ENCODE measurements at regions not wholly inside any gene's neighbourhood (a gene's known extent, or its start where the extent isn't known, plus 50 kb on each side); places are given as distances from the start of the nearest gene placed in this dataset.
"Not testable (repeated sequence)": the region's sequence is repeated elsewhere in the genome, so short reads cannot be mapped to it uniquely, and the experiment has no call there.

GRCh38 chr16:75969120-75969519 is 242.8 kb upstream of the CPHXL start:
- TF ChIP-seq CTCF (IDR thresholded peaks at IDR 0.05); REST (IDR thresholded peaks at IDR 0.05; ENCODE audit: insufficient read depth in 1 of 2, low read depth in 2 of 2, low read length in 1 of 2); POLR2AphosphoS5 (IDR thresholded peaks at IDR 0.05; ENCODE audit: low read depth, low read length); SIN3A (IDR thresholded peaks at IDR 0.05; ENCODE audit: borderline replicate concordance, insufficient read depth, low read depth, low read length); TCF7L2 (IDR thresholded peaks at IDR 0.05; ENCODE audit: low read depth, low read length): not testable (repeated sequence)
